Muscle of leg (tissue), 3 donors: ENCODE measurements at regions not wholly inside any gene's neighbourhood (a gene's known extent, or its start where the extent isn't known, plus 50 kb on each side); places are given as distances from the start of the nearest gene placed in this dataset.

Source experiments
- DNase-seq: peaks from one replicate; pipeline ENCODE4 v3.0.0; 2013
- H3K27ac ChIP-seq: one replicate; pipeline ENCODE4 v1.5.1; 2013; ENCODE audit warnings: mild to moderate bottlenecking, low read length, control low read depth
- H3K27me3 ChIP-seq: one replicate; pipeline ENCODE4 v1.6.1; 2013; ENCODE audit warnings: low read length; ENCODE audit not compliant: control insufficient read depth, insufficient read depth
- H3K36me3 ChIP-seq: one replicate; pipeline ENCODE4 v1.6.1; 2013; ENCODE audit warnings: low read length; ENCODE audit not compliant: control insufficient read depth, insufficient read depth
- H3K4me1 ChIP-seq: one replicate; pipeline ENCODE4 v1.6.1; 2013; ENCODE audit warnings: low read length; ENCODE audit not compliant: control insufficient read depth, insufficient read depth
- H3K4me3 ChIP-seq: one replicate; pipeline ENCODE4 v1.5.1; 2013; ENCODE audit warnings: low read length, control low read depth
- H3K9me3 ChIP-seq: replicated peaks from 2 replicates; pipeline ENCODE4 v1.6.1; 2013; ENCODE audit warnings: low read depth, low read length; ENCODE audit not compliant: control insufficient read depth
- WGBS: methylation state at CpG from one replicate; pipeline ENCODE4 v1.1.5; 2013; ENCODE audit warnings: missing lambda C conversion rate; ENCODE audit not compliant: insufficient coverage; 5-methylcytosine and 5-hydroxymethylcytosine counted together

DNA sequence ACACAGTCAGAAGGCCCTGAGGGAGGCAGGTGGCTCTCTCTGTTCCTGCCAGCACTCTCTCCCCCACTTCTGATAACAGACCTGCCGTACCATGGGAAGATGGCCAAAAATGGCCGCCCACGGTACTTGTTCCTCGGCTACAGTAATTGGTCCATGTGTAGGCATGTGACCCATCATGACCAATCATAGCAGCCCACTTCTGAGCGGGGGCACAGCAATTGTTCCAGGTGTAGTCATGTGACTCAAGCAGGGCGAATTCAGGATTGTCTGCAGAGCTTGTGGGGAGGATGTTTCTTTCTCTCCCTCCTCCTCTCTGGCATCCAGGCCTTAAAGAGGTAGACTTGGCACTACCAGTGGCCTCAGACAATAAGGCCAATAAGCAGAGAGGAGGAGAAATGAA, 250.4 kb downstream of the MRTFB start:
- Histone ChIP-seq H3K4me1 (no peaks in the 10 kb centered on the region), H3K36me3 (no peaks in the 10 kb centered on the region), H3K27ac (no peak overlapping the region), H3K27me3 (no peaks in the 10 kb centered on the region), H3K9me3 (no peaks in the 10 kb centered on the region), H3K4me3 (no peak overlapping the region)
- no peak for DNase-seq
- WGBS = no CpG with 5 or more reads among the region's 6 CpGs

DNA sequence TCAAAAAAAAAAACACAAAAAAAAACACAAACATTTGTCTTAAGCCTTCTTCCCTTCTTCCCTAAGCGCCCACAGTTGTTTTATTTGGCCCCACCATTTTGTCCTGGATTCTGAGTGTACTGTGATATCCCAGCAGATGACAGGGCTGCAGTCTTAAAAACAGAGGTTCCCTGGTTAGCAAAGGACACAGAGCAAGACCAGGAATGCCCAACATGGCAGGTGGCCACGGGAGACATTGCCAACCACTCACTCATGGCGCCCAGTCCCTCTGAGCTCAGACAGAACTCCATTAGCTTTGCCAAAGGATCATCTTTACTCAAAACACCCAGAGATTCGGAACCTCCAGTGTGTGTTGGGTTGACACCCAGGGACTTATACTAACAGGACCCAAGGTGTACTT, 249.3 kb downstream of the MRTFB start:
- no peaks in the 10 kb centered on the region for H3K36me3 ChIP-seq
- 100% methylated on average over 1 of the region's 4 CpGs for WGBS
- H3K27ac ChIP-seq = no peak overlapping the region
- no peaks in the 10 kb centered on the region for H3K4me1 ChIP-seq
- H3K27me3 ChIP-seq = no peaks in the 10 kb centered on the region
- no peak for DNase-seq
- H3K9me3 ChIP-seq = no peaks in the 10 kb centered on the region
- H3K4me3 ChIP-seq = no peak overlapping the region
